SH-SY5Y (cell line): ENCODE measurements at regions not wholly inside any gene's neighbourhood (a gene's known extent, or its start where the extent isn't known, plus 50 kb on each side); places are given as distances from the start of the nearest gene placed in this dataset.

Experiments
- GATA2 ChIP-seq: IDR thresholded peaks from 2 replicates; pipeline ENCODE4 v1.6.1; 2011; ENCODE audit warnings: mild to moderate bottlenecking, low read depth, low read length
- GATA3 ChIP-seq: IDR thresholded peaks from 2 replicates; pipeline ENCODE4 v1.6.1; 2011; ENCODE audit warnings: low read depth, mild to moderate bottlenecking, low read length, moderate library complexity

DNA sequence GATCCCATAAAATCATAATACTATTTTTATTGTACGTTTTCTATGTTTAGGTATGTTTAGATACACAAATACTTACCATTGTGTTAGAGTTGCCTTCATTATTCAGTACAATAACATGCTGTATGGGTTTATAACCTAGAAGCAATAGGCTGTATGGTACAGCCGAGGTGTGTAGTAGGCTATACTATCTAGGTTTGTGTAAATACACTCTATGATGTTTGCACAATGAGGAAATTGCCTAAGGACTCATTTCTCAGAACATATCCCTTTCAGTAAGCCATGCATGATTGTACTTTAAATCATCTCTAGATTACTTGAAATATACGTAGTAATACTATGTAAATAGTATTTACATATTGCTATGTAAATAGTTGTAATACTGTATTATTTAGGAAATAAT lies 156.7 kb downstream of the CDCA7 start:
- TF ChIP-seq GATA3, result no peak

- TF ChIP-seq GATA3 (no peak), GATA2 (no peak)
Observed at GRCh38 chr2:173511942-173512341, 157.3 kb downstream of the CDCA7 start.

DNA sequence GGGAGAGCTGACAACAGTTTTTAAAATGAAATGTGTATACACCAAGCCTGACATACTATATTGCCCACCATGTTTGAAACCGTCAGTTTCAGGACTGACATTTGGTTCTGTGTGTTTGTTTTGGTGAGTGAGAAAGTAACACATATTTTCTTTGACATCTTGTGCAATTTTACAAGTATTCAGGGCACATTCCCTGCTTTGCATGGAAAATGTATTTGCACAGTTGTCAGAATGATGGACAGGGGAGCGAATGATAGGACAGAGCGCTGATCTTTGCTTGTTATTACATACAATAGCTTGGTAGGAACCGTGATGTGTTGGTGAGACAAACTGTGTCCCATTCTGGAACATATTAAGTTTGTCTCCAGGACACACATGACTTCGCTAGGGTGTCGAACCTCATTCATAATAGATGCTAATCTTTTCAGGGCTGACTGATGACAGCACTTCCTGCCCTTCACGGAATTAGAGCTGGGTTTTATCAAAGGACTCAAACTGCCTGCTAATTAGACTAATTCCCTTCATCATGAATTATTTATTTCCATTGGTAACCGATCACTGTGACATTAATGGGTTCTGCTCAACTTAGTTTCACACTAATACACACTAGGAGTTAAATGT lies 158.5 kb downstream of the CDCA7 start:
- TF ChIP-seq GATA3, result no peak
- no peak for TF ChIP-seq GATA2

DNA sequence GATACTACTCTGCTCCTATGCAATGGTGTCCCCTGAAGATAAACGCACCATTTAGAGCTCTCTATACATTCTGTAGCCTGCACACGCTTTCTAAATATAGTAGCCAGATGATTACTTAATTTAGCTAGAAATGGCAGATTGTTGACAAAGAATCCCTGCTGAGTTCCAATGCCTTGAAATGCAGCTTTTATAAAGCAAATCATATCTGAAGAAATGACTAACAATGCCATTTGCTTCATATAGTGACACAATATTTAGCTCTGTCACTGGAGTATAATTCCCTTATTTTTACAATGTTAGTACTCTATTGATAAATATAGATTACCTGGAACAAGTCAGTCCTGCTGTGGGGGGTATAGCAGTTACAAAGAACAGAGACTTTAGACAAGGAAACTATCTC lies 166.2 kb downstream of the CDCA7 start:
- no peak for TF ChIP-seq GATA2
- no peak for TF ChIP-seq GATA3

DNA sequence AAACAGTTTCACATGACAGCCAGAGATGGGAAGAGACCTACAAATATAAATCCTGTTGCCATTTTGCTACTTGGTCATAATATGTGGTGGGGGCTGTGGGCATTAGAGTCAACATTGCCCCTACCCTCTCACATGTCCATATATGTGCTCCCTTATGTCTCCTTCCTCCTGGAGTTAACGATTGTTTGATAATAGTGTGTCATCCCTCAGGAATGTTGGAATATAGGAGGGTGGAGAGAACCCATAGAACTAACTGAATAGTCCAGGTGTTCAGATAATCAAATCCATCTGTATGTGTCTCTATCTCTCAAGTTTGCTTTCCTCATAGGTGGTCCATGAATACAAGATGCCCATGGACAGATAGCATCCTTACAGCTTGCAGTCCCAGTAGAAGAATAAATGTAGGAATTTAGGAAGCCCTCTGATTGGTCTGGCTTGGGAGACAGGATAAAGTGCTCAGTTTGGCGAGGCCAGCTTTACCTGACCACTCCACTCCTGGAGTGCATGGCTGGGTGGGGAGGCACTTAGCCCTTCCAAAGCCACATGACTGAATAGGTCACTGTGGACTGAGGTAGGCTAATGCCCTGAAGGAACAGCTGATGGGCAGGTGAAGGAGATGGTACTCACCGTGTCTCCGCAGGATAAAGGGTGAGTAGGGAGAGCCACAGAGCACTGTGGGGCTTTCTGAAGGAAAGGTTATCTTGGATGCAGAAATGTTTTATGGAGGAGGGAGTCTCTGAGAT lies 166.9 kb downstream of the CDCA7 start:
- no peak for TF ChIP-seq GATA2
- TF ChIP-seq GATA3, result no peak

- no peak for TF ChIP-seq GATA2
- no peak for TF ChIP-seq GATA3
Observed at GRCh38 chr2:173523497-173523896, 168.8 kb downstream of the CDCA7 start.

DNA sequence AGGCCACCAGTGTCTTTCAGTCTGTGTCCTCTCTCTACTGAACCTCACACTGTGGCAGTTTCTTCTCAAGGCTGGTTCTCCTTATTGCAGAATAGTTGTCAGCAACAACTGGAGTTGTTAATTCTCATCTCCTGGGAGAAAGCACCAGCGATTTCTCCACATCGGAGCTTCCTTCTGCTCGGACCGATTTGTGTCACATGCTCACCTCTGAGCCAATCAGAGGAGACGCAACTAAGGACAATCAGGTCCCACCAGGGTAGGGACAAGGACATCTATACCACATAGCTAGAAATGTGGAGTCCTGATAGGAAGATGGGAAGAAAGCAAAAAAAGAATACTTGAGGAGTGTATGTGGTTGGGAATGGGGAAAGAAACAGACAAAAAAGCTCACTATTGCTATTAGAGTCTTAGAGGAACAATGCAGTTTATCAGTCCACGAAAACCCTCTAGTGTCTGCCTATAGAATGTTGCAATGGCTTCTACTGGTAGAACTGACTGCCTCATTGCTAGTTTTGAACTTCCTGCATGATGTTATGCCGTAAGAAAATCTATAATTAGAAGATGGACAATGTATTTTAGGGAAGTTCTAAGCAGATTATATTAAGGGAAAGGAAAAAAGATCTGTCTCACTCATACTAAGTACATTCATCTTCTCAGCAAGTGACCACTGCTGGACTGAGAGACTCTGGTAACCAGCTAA lies 169.7 kb downstream of the CDCA7 start:
- TF ChIP-seq GATA2 (no peak), GATA3 (no peak)

GRCh38 chr2:173537694-173538093 lies 183.0 kb downstream of the CDCA7 start:
- TF ChIP-seq GATA3 (no peak), GATA2 (no peak)

DNA sequence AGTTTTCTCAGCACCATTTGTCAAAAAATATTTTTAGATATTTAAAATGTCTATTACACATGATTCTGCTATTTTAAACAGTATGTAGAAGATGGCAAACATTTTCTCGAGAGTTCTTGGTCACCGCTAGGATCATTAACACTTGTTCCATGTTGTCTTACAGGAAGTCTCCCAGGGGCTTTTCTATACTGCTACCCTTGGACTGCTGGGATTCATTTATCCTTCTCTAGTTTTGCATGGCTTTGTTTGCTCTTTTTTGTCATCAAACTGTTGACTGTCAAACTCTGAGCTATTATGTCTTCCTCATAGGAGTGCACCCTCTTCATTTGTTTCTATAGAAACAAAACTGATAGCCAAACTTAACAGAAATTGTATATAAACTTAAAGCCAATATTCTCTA lies 184.9 kb downstream of the CDCA7 start:
- TF ChIP-seq GATA3 (no peak), GATA2 (no peak)

GRCh38 chr2:173544641-173545363 lies 190.1 kb downstream of the CDCA7 start:
- no peak for TF ChIP-seq GATA2
- TF ChIP-seq GATA3, result no peak

- no peak for TF ChIP-seq GATA2
- no peak for TF ChIP-seq GATA3
Observed at GRCh38 chr2:173545364-173545763, 190.7 kb downstream of the CDCA7 start.

GRCh38 chr2:173547499-173547898 lies 192.8 kb downstream of the CDCA7 start:
- TF ChIP-seq GATA3 (no peak), GATA2 (no peak)

GRCh38 chr2:173550143-173550542 lies 195.5 kb downstream of the CDCA7 start:
- TF ChIP-seq GATA3 (no peak), GATA2 (no peak)

DNA sequence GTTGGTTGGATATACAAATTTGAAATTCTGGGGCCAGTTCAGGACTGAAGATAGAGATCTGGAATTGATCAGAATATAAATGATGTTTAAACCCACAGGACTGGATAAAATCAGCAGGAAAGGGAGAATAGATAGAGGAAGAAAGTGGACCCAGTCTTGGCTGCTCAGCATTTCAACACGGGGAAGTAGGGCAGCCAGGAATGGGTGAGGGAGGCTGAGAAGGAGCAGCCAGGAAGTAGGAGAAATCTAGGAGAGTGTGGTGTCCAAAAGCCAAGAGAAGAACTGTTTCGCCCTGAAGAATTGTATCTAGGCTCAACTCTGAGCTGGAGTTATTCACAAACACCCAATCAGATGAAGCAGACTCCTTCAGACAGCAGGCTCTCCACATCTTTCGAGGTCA lies 197.9 kb downstream of the CDCA7 start:
- TF ChIP-seq GATA2 (no peak), GATA3 (no peak)

DNA sequence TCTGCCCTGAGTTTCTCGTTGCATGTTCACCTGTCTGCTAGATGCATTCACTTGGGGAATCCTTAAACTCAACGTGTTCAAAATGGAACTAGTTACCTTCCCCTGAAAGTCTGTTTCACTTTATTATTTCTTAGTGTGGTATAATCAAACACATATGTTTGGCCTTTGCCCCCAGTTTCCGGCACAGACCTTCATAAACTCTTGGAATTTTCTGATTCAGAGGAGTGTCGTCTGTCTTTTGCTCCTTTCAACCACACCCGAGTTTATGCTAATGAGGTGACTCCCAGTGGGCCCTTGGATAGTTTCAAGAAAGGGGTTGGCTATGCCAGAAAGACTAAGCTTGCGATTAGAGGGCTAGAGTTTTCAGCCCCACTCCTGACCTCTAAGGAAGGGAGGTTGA lies 198.9 kb downstream of the CDCA7 start:
- TF ChIP-seq GATA2 (no peak), GATA3 (no peak)
